ENCODE measurements at regions not wholly inside any gene's neighbourhood (a gene's known extent, or its start where the extent isn't known, plus 50 kb on each side); places are given as distances from the start of the nearest gene placed in this dataset.

- Histone ChIP-seq H3K9me3 (replicated peaks; ENCODE audit: control insufficient read depth, insufficient read depth, low read length) (no peaks in the 10 kb centered on the region), H3K9me1 (replicated peaks; ENCODE audit: control insufficient read depth, extremely low read depth, insufficient read depth, low read length) (no peaks in the 10 kb centered on the region), H3K4me1 (ENCODE audit: control insufficient read depth, extremely low read depth, insufficient read depth, low read length) (peaks cover 5% of the 10 kb centered on the region), H3K27ac (ENCODE audit: insufficient read depth, low read depth, low read length) (no peak overlapping the region), H3K4me2 (ENCODE audit: insufficient read depth, low read length) (no peak overlapping the region), H3K27me3 (ENCODE audit: control insufficient read depth in 2 of 2, insufficient read depth in 2 of 2, low read length in 2 of 2) (no peaks in the 10 kb centered on the region), H2AFZ (ENCODE audit: low read depth, low read length) (no peak overlapping the region), H3K4me3 (replicated peaks in 1 of 3; ENCODE audit: insufficient read depth in 1 of 3, low read depth in 1 of 3, low read length in 3 of 3) (no peak overlapping the region), H4K20me1 (replicated peaks; ENCODE audit: control insufficient read depth, extremely low read depth, insufficient read depth, low read length) (no peaks in the 10 kb centered on the region), H3K79me2 (ENCODE audit: control insufficient read depth, insufficient read depth, low read length) (no peaks in the 10 kb centered on the region), H3K9ac (replicated peaks; ENCODE audit: extremely low read depth, insufficient read depth, low read length) (no peak overlapping the region), H3K36me3 (ENCODE audit: control insufficient read depth in 2 of 2, extremely low read depth in 1 of 2, insufficient read depth in 2 of 2, low read length in 2 of 2) (no peaks in the 10 kb centered on the region)
- DNase-seq (ENCODE audit: low read depth, low spot score): no peak
- no peak for FAIRE-seq
- ChIA-PET POLR2A (no interaction called here), CTCF (interaction anchor here (0.5 to 1.4 kb wide), 5 partner anchors 10 to 271 kb away, joined by 3 to 4 read pairs (median 3); no protein-coding TSS in a partner anchor)
- TF ChIP-seq, protein P1, sequence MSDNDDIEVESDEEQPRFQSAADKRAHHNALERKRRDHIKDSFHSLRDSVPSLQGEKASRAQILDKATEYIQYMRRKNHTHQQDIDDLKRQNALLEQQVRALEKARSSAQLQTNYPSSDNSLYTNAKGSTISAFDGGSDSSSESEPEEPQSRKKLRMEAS (IDR thresholded peaks at IDR 0.05; ENCODE audit: insufficient read depth, insufficient read length): no peak
- TF ChIP-seq EZH2 (IDR thresholded peaks at IDR 0.05; ENCODE audit: borderline replicate concordance, low read depth, low read length, severe bottlenecking) (no peak), JUN (IDR thresholded peaks at IDR 0.05; ENCODE audit: borderline replicate concordance, insufficient read depth, insufficient read length, low read depth) (no peak), GATA2 (IDR thresholded peaks at IDR 0.05; ENCODE audit: insufficient read depth, insufficient read length, low read depth, low read length) (no peak)
- no TSS peak for BruUV-seq (replicated peaks)
- dilution Hi-C loops (cut with MboI; ENCODE audit: extremely low pct_ligation_motif_present, low sequenced_read_pairs) (no loop called here), intact Hi-C loops (cut with micrococcal nuclease) (no loop called here)
These were observed 94.9 kb downstream of the RND3 start for GRCh38 chr2:150392614-150393013.

GRCh38 chr2:150391779-150392178, 95.7 kb downstream of the RND3 start:
- Histone ChIP-seq H3K9me1 (replicated peaks; ENCODE audit: control insufficient read depth, extremely low read depth, insufficient read depth, low read length) (no peaks in the 10 kb centered on the region), H3K4me3 (replicated peaks in 1 of 3; ENCODE audit: insufficient read depth in 1 of 3, low read depth in 1 of 3, low read length in 3 of 3) (no peak overlapping the region), H3K79me2 (ENCODE audit: control insufficient read depth, insufficient read depth, low read length) (no peaks in the 10 kb centered on the region), H3K27ac (ENCODE audit: insufficient read depth, low read depth, low read length) (no peak overlapping the region), H3K9me3 (replicated peaks; ENCODE audit: control insufficient read depth, insufficient read depth, low read length) (no peaks in the 10 kb centered on the region), H4K20me1 (replicated peaks; ENCODE audit: control insufficient read depth, extremely low read depth, insufficient read depth, low read length) (no peaks in the 10 kb centered on the region), H3K27me3 (ENCODE audit: control insufficient read depth in 2 of 2, insufficient read depth in 2 of 2, low read length in 2 of 2) (no peaks in the 10 kb centered on the region), H3K36me3 (ENCODE audit: control insufficient read depth in 2 of 2, extremely low read depth in 1 of 2, insufficient read depth in 2 of 2, low read length in 2 of 2) (no peaks in the 10 kb centered on the region), H2AFZ (ENCODE audit: low read depth, low read length) (no peak overlapping the region), H3K4me1 (ENCODE audit: control insufficient read depth, extremely low read depth, insufficient read depth, low read length) (peaks cover 5% of the 10 kb centered on the region), H3K9ac (replicated peaks; ENCODE audit: extremely low read depth, insufficient read depth, low read length) (no peak overlapping the region), H3K4me2 (ENCODE audit: insufficient read depth, low read length) (no peak overlapping the region)
- no peak for DNase-seq (ENCODE audit: low read depth, low spot score)
- dilution Hi-C loops (cut with MboI; ENCODE audit: extremely low pct_ligation_motif_present, low sequenced_read_pairs): no loop called here
- intact Hi-C loops (cut with micrococcal nuclease): no loop called here
- CTCF ChIA-PET: interaction anchor here (1.0 to 1.4 kb wide), 2 partner anchors 13 to 230 kb away, joined by 3 read pairs; no protein-coding TSS in a partner anchor
- no peak for FAIRE-seq
- TF ChIP-seq FOS (IDR thresholded peaks at IDR 0.05; ENCODE audit: borderline replicate concordance, insufficient read depth, low read length) (no peak), POLR2AphosphoS5 (IDR thresholded peaks at IDR 0.05; ENCODE audit: insufficient read depth, low read depth, low read length) (no peak), GATA2 (IDR thresholded peaks at IDR 0.05; ENCODE audit: insufficient read depth, insufficient read length, low read depth, low read length) (no peak), POLR2A (IDR thresholded peaks at IDR 0.05; ENCODE audit: low read depth, low read length) (no peak), EZH2 (IDR thresholded peaks at IDR 0.05; ENCODE audit: borderline replicate concordance, low read depth, low read length, severe bottlenecking) (no peak), JUN (IDR thresholded peaks at IDR 0.05; ENCODE audit: borderline replicate concordance, insufficient read depth, insufficient read length, low read depth) (no peak), MYC (IDR thresholded peaks at IDR 0.05; ENCODE audit: low read depth, low read length) (no peak)
- TF ChIP-seq, protein P1 (IDR thresholded peaks at IDR 0.05; ENCODE audit: insufficient read depth, insufficient read length): no peak
- TF ChIP-seq, protein P2, sequence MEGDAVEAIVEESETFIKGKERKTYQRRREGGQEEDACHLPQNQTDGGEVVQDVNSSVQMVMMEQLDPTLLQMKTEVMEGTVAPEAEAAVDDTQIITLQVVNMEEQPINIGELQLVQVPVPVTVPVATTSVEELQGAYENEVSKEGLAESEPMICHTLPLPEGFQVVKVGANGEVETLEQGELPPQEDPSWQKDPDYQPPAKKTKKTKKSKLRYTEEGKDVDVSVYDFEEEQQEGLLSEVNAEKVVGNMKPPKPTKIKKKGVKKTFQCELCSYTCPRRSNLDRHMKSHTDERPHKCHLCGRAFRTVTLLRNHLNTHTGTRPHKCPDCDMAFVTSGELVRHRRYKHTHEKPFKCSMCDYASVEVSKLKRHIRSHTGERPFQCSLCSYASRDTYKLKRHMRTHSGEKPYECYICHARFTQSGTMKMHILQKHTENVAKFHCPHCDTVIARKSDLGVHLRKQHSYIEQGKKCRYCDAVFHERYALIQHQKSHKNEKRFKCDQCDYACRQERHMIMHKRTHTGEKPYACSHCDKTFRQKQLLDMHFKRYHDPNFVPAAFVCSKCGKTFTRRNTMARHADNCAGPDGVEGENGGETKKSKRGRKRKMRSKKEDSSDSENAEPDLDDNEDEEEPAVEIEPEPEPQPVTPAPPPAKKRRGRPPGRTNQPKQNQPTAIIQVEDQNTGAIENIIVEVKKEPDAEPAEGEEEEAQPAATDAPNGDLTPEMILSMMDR (IDR thresholded peaks at IDR 0.05; ENCODE audit: extremely low read depth in 1 of 2, insufficient read depth in 1 of 2, low read depth in 1 of 2, low read length in 2 of 2): no peak
- no TSS peak for BruUV-seq (replicated peaks)
- POLR2A ChIA-PET: no interaction called here
